GM08714 (cell line): ENCODE measurements at regions not wholly inside any gene's neighbourhood (a gene's known extent, or its start where the extent isn't known, plus 50 kb on each side); places are given as distances from the start of the nearest gene placed in this dataset.

Source experiments
- H3K4me3 ChIP-seq: fragments of 200-500 bp; sonication (Bioruptor generic); 2 replicates; pipeline ENCODE4 v1.5.1; 2014; ENCODE audit warnings: mild to moderate bottlenecking, low read length, inconsistent platforms
- ZNF274 ChIP-seq: IDR thresholded peaks from 2 replicates; pipeline ENCODE4 v1.6.1; 2012; ENCODE audit warnings: mild to moderate bottlenecking, low read depth, low read length

GRCh38 chr6:42512579-42512978 lies 51.2 kb upstream of the UBR2 start:
- no peak for TF ChIP-seq ZNF274
- H3K4me3 ChIP-seq: no peak overlapping the region

GRCh38 chr6:42511803-42512422 lies 51.9 kb upstream of the UBR2 start:
- TF ChIP-seq ZNF274: no peak

GRCh38 chr6:42510795-42511194 lies 53.0 kb upstream of the UBR2 start:
- H3K4me3 ChIP-seq: no peak overlapping the region
- TF ChIP-seq ZNF274: no peak

More at GRCh38 chr6:42511803-42512422, 51.9 kb upstream of the UBR2 start:
- H3K4me3 ChIP-seq: no peak overlapping the region

- H3K4me3 ChIP-seq: no peak overlapping the region
- no peak for TF ChIP-seq ZNF274
These were observed 54.1 kb upstream of the UBR2 start for GRCh38 chr6:42509765-42510164.

GRCh38 chr6:42509256-42509655 lies 54.6 kb upstream of the UBR2 start:
- no peak for TF ChIP-seq ZNF274
- no peak overlapping the region for H3K4me3 ChIP-seq

- TF ChIP-seq ZNF274: no peak
- H3K4me3 ChIP-seq: no peak overlapping the region
These were observed 55.9 kb upstream of the UBR2 start for GRCh38 chr6:42507901-42508300.

- peak overlapping the region; percentile 28; the same call in 1 of the 2 replicates for H3K4me3 ChIP-seq
- TF ChIP-seq ZNF274: no peak
These were observed 55.5 kb upstream of the TRERF1 start for GRCh38 chr6:42507195-42507594.

GRCh38 chr6:42506070-42506469 lies 54.3 kb upstream of the TRERF1 start:
- H3K4me3 ChIP-seq: no peak overlapping the region
- TF ChIP-seq ZNF274: no peak

- no peak for TF ChIP-seq ZNF274
- no peak overlapping the region for H3K4me3 ChIP-seq
These were observed 53.6 kb upstream of the TRERF1 start for GRCh38 chr6:42505385-42505718.

- no peak overlapping the region for H3K4me3 ChIP-seq
- TF ChIP-seq ZNF274: no peak
These were observed 52.2 kb upstream of the TRERF1 start for GRCh38 chr6:42503894-42504293.

- no peak overlapping the region for H3K4me3 ChIP-seq
- no peak for TF ChIP-seq ZNF274
These were observed 51.3 kb upstream of the TRERF1 start for GRCh38 chr6:42502990-42503389.

GRCh38 chr6:42502127-42502526 lies 50.4 kb upstream of the TRERF1 start:
- H3K4me3 ChIP-seq: 0 out of 2 replicates have a peak overlapping the region, but pooled peaks have one; percentile 18
- TF ChIP-seq ZNF274: no peak
